Activated CD4-positive, alpha-beta T cell treated with anti-CD3 and anti-CD28 coated beads, Interleukin-2, amount 50 U/mL, for 48 hours (primary cell): ENCODE measurements at regions not wholly inside any gene's neighbourhood (a gene's known extent, or its start where the extent isn't known, plus 50 kb on each side); places are given as distances from the start of the nearest gene placed in this dataset.
"Not testable (repeated sequence)": the region's sequence is repeated elsewhere in the genome, so short reads cannot be mapped to it uniquely, and the experiment has no call there.

ENCODE experiments used
- DNase-seq, 2 experiments: peaks; one replicate each; pipeline ENCODE4 v3.0.0-alpha.2; 2020

GRCh38 chr2:226115102-226115831 is 684.4 kb downstream of the IRS1 start:
- no peak for DNase-seq

GRCh38 chr2:226114436-226114835 is 685.2 kb downstream of the IRS1 start:
- no peak for DNase-seq

DNA sequence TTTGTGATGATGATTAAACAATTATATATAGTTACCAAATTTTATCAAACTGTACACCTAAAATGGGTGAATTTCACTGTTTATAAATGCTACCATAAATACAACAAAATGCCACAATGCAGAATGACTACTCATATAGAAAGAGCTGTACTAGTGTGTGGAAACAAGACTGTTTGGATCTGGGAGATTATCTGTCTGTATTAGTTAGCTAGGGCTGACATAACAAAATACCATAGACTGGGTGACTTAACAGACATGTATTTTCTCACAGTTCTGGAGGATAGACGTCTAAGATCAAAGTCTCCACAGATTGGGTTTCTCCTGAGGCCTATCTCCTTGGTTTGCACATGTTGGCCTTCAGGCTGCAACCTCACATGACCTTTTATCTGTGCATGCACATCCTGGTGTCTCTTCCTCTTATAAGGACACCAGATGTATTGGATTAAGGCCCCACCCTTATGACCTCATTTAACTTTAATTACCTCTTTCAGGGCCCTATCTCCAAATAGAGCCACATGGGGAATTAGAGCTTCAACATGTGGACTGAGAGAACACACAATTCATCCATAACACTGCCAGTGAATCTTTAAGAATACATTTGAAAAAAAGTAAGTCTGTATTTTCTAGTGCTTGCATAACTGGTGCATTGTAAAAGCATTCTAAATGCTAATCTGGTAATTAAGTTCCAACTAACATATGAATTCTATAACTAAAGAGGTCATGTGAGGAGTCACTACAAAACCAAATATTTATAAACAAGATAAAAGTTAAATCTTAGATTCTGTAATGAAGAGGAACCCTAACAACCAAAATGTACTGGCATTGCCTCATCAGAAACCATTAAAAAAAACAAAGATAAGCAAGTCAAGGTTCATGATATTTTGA is 699.6 kb downstream of the NYAP2 start:
- DNase-seq, result no peak

DNA sequence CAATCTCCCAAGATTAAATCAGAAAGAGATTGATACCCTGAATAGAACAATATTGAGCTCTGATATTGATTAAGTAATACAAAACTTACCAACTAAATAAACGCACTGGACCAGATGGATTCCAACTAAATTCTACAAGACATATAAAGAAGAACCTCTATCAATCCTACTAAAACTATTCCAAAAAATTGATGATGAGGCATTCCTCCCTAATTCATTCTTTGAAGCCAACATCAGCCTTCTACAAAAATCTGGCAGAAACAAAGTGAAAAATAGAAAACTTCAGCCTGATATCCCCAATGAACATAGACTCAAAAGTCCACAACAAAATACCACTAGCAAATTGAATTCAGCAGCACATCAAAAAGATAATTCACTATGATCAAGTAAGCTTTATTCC is 695.5 kb downstream of the NYAP2 start:
- DNase-seq, result no peak

DNA sequence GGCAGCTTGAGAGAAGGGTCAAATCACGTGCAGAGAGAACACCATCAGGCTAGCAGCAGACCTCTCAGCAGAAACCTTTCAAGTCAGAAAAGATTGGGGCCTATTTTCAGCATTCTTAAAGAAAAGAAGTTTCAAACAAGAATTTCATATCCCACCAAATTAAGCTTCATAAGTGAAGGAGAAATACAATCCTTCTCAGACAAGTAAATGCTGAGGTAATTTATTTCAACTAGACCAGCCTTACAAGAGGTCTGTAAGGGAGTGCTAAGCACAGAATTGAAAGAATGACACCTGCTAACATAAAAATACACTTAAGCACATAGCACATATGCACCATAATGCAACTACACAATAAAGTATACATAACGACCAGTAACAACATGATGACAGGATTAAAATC is 693.9 kb downstream of the NYAP2 start:
- no peak for DNase-seq

- DNase-seq, result no peak
Measured at GRCh38 chr2:226088366-226088674, 688.8 kb downstream of the NYAP2 start.

DNA sequence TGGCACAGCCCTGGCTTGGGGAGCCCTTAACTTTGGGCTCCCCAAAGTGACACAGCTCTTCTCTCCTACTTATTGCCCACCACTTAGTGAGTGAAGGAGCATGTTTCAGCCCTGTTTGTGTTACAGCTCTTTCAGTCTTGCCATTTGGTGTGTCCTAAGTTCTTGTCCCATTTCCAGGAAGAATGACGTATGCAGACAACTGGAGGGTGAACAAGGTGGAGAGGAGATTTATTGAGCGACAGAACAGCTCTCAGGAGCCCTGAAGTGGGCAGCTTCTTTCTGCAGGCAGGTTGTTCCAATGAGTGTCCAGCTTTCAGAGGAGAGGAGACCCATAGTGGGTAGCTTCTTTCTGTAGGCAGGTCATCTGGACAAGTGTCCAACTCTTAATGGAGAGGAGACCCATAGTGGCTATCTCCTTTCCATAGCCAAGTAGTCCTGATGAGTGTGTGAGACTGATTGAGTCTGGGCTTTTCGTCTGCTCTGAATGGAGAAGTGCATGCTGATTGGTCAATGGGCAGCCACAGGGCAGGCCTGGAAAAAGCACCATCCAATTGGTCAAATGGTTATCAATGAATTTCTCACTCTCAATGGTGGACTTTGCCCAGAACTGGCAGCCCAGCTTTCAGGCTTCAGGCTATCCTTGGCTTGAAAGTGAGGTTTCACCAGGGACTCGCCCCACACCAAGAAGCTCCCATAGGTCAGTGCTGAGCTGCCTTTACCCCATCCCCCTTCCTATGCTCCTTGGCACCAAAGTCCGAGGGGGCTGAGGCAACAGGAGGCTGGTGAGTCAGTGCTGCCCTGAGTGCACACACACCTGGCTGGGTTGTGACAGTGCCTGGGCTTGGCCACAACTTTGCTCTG is 688.2 kb downstream of the NYAP2 start:
- no peak for DNase-seq

DNA sequence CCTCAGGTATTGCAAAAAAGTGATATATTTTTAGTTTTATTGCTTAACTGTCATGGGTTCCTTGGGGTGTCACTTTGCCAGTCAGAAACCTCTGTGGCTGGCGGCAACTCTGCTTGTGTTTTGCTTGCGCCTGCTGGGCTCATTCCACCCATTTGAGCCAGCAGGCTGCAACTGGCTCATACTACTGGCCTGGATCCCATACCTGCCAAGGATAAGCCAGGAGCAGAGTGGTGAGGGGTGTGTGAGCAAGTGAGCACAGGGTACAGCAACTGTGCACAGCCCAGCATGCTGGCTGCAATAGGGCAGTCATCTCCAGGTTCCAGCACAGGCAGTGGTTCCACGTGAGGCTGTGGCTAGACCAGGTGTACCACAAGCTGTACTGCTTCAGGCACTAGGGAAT is 687.5 kb downstream of the NYAP2 start:
- no peak for DNase-seq

DNA sequence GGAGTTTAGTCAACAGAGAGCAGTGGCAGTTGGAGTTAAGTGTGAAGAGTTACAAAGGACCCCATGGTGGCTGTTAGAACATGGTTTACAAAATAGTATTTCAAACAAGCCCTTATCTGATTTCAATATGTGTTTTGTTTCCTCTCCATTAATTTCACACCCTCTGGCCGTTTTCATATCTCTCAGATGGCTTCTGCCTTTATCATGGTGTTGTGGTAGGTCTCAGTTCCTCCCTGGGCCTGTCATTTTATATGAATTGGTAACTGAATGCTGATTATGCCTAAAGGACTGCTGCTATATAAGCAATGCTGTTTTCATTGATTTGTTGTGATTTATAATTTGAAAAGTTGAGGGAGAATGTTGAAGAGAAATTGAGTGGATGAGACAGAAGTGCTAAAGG is 686.7 kb downstream of the NYAP2 start:
- no peak for DNase-seq

GRCh38 chr2:226085425-226085824 is 685.9 kb downstream of the NYAP2 start:
- DNase-seq, result not testable (repeated sequence)

DNA sequence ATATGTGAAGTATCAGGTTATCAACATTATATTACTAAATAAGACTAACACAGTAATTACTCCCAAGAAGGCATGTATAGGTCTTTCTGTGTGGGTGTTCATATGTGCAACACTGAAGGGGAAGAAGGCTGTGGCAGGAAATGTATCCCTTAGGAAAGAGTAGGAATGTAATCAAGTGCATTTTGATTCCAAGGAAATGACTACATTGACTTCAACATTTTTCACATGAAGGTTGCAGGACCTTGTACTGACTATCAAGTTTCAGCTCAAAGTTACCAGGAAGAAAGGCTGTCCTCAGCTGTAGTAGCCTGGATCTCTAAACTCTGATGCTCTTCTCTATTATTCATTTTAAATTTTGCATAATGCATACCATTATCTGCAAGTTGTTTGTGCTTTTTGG is 680.8 kb downstream of the NYAP2 start:
- DNase-seq, result no peak

DNA sequence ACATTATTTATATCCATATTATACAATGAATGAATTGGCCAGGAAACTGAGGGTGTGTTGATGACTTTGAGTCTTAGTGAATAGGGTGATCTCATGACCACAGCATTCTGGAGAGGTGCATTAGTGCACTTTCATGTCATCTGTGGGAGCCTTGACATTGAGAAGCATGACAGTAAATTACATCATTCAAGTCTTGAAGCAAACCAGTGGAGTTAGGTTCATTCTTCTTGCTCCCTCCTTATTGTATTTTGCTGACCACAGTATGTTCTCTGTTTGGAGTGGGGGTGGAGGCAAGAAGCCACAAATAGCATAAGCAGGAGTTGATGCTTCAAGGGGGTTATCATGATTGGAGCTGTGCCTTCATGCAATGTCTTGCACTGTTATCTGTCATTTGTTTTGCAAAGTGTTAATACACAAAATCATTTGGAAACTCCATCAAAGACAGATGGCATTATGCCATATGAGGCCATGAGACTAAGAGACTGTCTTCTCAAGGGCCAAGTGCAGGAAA is 680.2 kb downstream of the NYAP2 start:
- no peak for DNase-seq

DNA sequence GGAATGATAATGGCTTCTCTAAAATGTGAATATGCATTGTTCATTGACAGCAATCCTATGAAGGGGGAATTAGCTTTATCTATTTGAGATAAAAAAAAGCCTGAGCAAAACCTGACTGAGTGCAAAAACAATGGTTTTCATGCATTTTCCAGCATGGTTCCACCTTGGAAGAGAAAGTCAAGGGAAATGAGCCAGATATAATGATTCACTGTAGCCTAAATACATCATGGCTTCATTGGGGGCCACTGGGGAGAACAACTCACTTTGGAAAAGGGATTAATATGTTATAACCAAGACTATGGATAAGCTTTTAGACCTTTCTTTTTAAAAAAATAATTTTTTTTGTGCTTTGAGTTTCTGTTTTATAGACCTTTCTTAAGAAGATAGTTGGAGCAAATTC is 679.7 kb downstream of the NYAP2 start:
- DNase-seq, result no peak

GRCh38 chr2:226078666-226079065 is 679.2 kb downstream of the NYAP2 start:
- DNase-seq, result no peak

GRCh38 chr2:226077841-226078240 is 678.3 kb downstream of the NYAP2 start:
- DNase-seq, result no peak

- no peak for DNase-seq
Measured at GRCh38 chr2:226077031-226077430, 677.5 kb downstream of the NYAP2 start.

GRCh38 chr2:226076529-226076928 is 677.0 kb downstream of the NYAP2 start:
- no peak for DNase-seq

GRCh38 chr2:226074391-226074790 is 674.9 kb downstream of the NYAP2 start:
- DNase-seq, result no peak

GRCh38 chr2:226073496-226074160 is 674.1 kb downstream of the NYAP2 start:
- DNase-seq, result no peak

DNA sequence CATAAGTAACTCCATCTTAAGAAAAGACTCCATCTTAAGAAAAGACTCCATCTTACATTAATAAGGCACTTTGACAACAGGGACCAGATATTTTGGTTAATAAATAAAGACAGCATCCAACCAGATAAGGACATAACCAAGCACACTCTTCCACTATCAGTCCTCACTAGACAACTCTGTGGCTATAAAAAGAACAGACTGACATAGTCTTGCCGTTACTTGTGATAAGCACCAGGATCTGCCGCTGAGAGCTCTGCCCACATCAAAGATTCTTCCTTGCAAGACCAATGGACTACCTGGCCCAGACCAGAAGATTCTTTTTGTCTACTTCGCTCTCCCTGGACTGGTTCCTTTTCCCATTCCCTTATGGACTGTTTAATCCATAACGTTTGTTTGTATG is 667.4 kb downstream of the NYAP2 start:
- no peak for DNase-seq

- DNase-seq, result no peak
Measured at GRCh38 chr2:226066391-226066790, 666.9 kb downstream of the NYAP2 start.

- no peak for DNase-seq
Measured at GRCh38 chr2:226064932-226065570, 665.5 kb downstream of the NYAP2 start.
